Stimulated activated naive CD8-positive, alpha-beta T cell treated with anti-CD3 and anti-CD28 coated beads, Interleukin-15, amount 100 ng/mL, for 72 hours (primary cell): ENCODE measurements at regions not wholly inside any gene's neighbourhood (a gene's known extent, or its start where the extent isn't known, plus 50 kb on each side); places are given as distances from the start of the nearest gene placed in this dataset.
A peak's percentile ranks its signal among the peaks of the same experiment; 100 is the strongest.

ENCODE experiments used
- ATAC-seq: fragments of 150-1000 bp; cut with Tn5 transposase; 2 replicates; pipeline ENCODE4 v1.10.0; 2021; ENCODE audit warnings: mild to moderate bottlenecking, moderate library complexity
- DNase-seq, 2 donors: peaks; one replicate each; pipeline ENCODE4 v3.0.0; 2021 to 2022
- H3K27ac Mint-ChIP-seq, 2 donors: one replicate each; pipeline ENCODE4 v1.8.0; 2022; ENCODE audit warnings: mild to moderate bottlenecking in 2 of 2, mixed read lengths in 2 of 2, moderate library complexity in 2 of 2
- H3K27me3 Mint-ChIP-seq: one replicate; pipeline ENCODE4 v1.8.0; 2022; ENCODE audit warnings: mixed read lengths
- H3K4me1 Mint-ChIP-seq: one replicate; pipeline ENCODE4 v1.8.0; 2022; ENCODE audit warnings: mild to moderate bottlenecking, mixed read lengths
- H3K4me3 Mint-ChIP-seq, 2 donors: one replicate each; pipeline ENCODE4 v1.8.0; 2022; ENCODE audit warnings: mild to moderate bottlenecking in 2 of 2, mixed read lengths in 2 of 2, moderate library complexity in 1 of 2
- H3K9me3 Mint-ChIP-seq, 2 donors: one replicate each; pipeline ENCODE4 v1.8.0; 2022; ENCODE audit warnings: mixed read lengths in 2 of 2

GRCh38 chr12:98453492-98453891 lies 61.9 kb upstream of the TMPO start:
- ATAC-seq (no peak), DNase-seq (no peak)
- Mint-ChIP-seq H3K4me1 (peaks cover 17% of the 10 kb centered on the region), H3K27me3 (peaks cover 40% of the 10 kb centered on the region), H3K27ac (no peak overlapping the region), H3K4me3 (no peak overlapping the region), H3K9me3 (no peaks in the 10 kb centered on the region)

GRCh38 chr12:98456041-98456440 lies 59.3 kb upstream of the TMPO start:
- Mint-ChIP-seq H3K4me3 (no peak overlapping the region), H3K27ac (no peak overlapping the region), H3K27me3 (peaks cover 40% of the 10 kb centered on the region), H3K4me1 (peaks cover 17% of the 10 kb centered on the region), H3K9me3 (no peaks in the 10 kb centered on the region)
- DNase-seq (no peak), ATAC-seq (no peak)

GRCh38 chr12:98456576-98457573 lies 58.5 kb upstream of the TMPO start:
- H3K9me3 Mint-ChIP-seq: no peaks in the 10 kb centered on the region
- peak overlapping the region; percentile 58 to 78 for H3K4me3 Mint-ChIP-seq
- peaks cover 40% of the 10 kb centered on the region for H3K27me3 Mint-ChIP-seq
- peak overlapping the region in 1 of 2 donors; percentile 19 for H3K27ac Mint-ChIP-seq
- peak; percentile 73 for ATAC-seq
- DNase-seq: peak; percentile 22 to 28
- peaks cover 17% of the 10 kb centered on the region for H3K4me1 Mint-ChIP-seq

GRCh38 chr12:98464190-98464589 lies 51.2 kb upstream of the TMPO start:
- H3K27ac Mint-ChIP-seq: no peak overlapping the region
- H3K4me1 Mint-ChIP-seq: no peaks in the 10 kb centered on the region
- no peak overlapping the region for H3K4me3 Mint-ChIP-seq
- no peaks in the 10 kb centered on the region for H3K9me3 Mint-ChIP-seq
- no peak for DNase-seq
- ATAC-seq: peak; percentile 66
- no peaks in the 10 kb centered on the region for H3K27me3 Mint-ChIP-seq

- no peak overlapping the region for H3K27ac Mint-ChIP-seq
- no peaks in the 10 kb centered on the region for H3K9me3 Mint-ChIP-seq
- no peaks in the 10 kb centered on the region for H3K27me3 Mint-ChIP-seq
- no peak overlapping the region for H3K4me3 Mint-ChIP-seq
- DNase-seq (no peak), ATAC-seq (no peak)
- H3K4me1 Mint-ChIP-seq: no peaks in the 10 kb centered on the region
Measured at GRCh38 chr12:98465505-98465904, 49.9 kb upstream of the TMPO start.
